LNCaP clone FGC (cell line): ENCODE measurements at regions not wholly inside any gene's neighbourhood (a gene's known extent, or its start where the extent isn't known, plus 50 kb on each side); places are given as distances from the start of the nearest gene placed in this dataset.

Experiments used
- DNase-seq: peaks from one replicate; pipeline ENCODE4 v3.0.0-alpha.2; 2011; ENCODE audit warnings: low read depth
- H3K4me3 ChIP-seq: 2 replicates; pipeline ENCODE4 v1.5.1; 2011; ENCODE audit warnings: mild to moderate bottlenecking, low read depth, low read length, control low read depth
- CTCF ChIP-seq: IDR thresholded peaks from 2 replicates; pipeline ENCODE4 v1.5.1; 2012; ENCODE audit warnings: mild to moderate bottlenecking; ENCODE audit not compliant: control insufficient read depth, insufficient read depth; ENCODE audit errors: extremely low read depth

- DNase-seq: no peak
- H3K4me3 ChIP-seq: no peak overlapping the region
- no peak for TF ChIP-seq CTCF
These were observed 55.6 kb upstream of the EXOC1L start for GRCh38 chr4:55763996-55764395.

GRCh38 chr4:55765070-55765469 lies 54.5 kb upstream of the EXOC1L start:
- TF ChIP-seq CTCF: no peak

GRCh38 chr4:55768291-55768690 lies 51.3 kb upstream of the EXOC1L start:
- DNase-seq: no peak
- TF ChIP-seq CTCF: no peak
- H3K4me3 ChIP-seq: no peak overlapping the region

More at GRCh38 chr4:55765070-55765469, 54.5 kb upstream of the EXOC1L start:
- no peak for DNase-seq
- no peak overlapping the region for H3K4me3 ChIP-seq
